ENCODE measurements at regions not wholly inside any gene's neighbourhood (a gene's known extent, or its start where the extent isn't known, plus 50 kb on each side); places are given as distances from the start of the nearest gene placed in this dataset.

DNA sequence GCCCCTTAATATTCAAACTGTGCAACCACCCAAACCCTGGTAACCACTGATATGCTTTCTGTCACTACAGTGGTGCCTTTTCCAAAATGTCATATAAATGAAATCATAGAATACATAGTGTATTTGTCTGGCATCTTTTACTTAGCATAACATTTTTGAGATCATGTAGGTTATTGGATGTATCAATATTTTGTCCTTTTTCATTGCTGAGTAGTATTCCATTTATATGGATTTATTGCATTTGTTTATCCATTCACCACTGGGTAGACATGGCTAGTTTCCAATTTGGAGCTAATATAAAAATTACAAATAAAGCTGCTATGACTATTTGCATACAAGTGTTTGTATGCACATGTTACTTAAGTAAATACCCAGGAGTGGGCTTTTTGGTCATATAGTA, 121.6 kb downstream of the TMEM144 start:
- no peak for DNase-seq (ENCODE audit: low spot score)
- no peak overlapping the region for H3K27ac ChIP-seq
- TF ChIP-seq, protein P1, sequence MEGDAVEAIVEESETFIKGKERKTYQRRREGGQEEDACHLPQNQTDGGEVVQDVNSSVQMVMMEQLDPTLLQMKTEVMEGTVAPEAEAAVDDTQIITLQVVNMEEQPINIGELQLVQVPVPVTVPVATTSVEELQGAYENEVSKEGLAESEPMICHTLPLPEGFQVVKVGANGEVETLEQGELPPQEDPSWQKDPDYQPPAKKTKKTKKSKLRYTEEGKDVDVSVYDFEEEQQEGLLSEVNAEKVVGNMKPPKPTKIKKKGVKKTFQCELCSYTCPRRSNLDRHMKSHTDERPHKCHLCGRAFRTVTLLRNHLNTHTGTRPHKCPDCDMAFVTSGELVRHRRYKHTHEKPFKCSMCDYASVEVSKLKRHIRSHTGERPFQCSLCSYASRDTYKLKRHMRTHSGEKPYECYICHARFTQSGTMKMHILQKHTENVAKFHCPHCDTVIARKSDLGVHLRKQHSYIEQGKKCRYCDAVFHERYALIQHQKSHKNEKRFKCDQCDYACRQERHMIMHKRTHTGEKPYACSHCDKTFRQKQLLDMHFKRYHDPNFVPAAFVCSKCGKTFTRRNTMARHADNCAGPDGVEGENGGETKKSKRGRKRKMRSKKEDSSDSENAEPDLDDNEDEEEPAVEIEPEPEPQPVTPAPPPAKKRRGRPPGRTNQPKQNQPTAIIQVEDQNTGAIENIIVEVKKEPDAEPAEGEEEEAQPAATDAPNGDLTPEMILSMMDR (IDR thresholded peaks at IDR 0.05) = no peak
- H3K4me3 ChIP-seq = no peak overlapping the region

DNA sequence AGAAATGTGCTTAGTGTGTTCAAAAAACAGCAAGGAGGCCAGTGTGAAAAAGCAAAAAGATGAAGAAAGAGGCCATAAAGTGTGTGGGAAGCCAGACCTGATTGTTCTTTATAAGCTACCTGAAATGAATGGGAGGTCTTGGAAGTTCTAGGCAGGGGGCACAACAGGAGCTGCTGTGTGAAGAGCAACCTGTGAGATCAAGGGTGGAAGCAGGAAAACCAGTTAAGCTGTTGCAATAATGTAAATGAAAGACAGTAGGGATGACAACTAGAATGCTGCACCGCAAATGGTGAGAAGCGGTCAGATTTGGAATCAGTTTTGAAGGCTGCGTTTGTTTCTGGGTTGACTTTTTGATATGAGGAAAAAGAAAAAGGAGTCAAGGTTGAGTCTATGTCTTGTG, 123.5 kb downstream of the TMEM144 start:
- TF ChIP-seq, protein P1 (IDR thresholded peaks at IDR 0.05) = no peak
- no peak overlapping the region for H3K27ac ChIP-seq
- no peak overlapping the region for H3K4me3 ChIP-seq
- DNase-seq (ENCODE audit: low spot score) = no peak

DNA sequence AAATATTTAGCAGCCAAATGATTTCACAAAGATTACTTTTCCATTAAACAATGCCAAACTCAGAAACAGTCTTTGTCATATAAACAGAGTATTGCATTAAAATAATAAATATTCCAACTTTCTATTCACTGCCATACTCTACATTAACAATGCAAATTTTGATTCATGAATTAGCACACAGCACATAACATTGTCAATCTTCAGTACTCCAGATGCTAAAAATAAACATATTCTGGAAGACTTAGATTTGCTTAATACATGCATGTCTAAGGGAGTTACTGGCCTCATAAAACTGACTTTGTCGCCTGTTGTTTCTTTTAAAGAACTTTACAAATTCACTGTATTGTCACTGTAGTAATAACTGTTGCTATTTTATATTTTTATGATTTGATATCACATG, 131.6 kb downstream of the TMEM144 start:
- Histone ChIP-seq H3K27ac (no peak overlapping the region), H3K4me3 (no peak overlapping the region)
- DNase-seq (ENCODE audit: low spot score) = no peak
- TF ChIP-seq, protein P1 (IDR thresholded peaks at IDR 0.05) = no peak

DNA sequence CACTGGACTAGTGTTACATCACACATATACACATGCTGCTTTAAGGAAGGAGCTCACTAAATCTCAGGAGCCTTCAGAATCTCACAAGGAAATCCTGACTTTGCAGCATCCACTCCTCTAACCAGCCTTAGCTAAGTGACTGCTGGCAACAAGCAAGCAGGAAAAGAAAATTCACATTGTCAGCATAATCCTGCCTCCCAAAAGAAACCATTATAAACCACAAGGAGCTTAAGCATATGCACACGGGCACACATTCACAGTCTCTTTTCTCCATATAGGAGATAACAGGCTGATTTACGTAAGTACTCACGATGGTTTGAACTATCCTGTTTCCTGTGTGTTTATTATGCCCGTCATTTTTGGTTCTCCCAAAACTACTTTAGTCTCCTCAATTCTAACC, 136.3 kb downstream of the TMEM144 start:
- TF ChIP-seq, protein P1 (IDR thresholded peaks at IDR 0.05) = no peak
- Histone ChIP-seq H3K27ac (no peak overlapping the region), H3K4me3 (no peak overlapping the region)
- DNase-seq (ENCODE audit: low spot score) = no peak

DNA sequence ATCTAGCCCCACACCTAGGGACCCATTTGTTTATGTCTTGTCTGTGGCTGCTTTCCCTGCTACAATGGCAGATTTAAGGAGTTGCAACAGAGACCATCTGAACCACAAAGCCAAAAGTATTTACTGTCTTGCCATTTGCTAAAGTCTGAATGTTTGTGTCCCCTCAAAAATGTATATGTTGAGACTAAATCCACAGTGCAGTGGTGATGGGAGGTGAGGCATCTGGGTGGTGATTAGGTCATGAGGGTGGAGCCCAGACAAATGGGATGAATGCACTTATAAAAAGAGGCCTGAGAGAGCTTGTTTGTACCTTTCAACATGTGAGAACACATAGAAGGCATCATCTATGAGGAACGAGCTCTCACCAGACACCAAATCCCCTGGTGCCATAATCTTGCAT, 137.3 kb downstream of the TMEM144 start:
- DNase-seq (ENCODE audit: low spot score) = no peak
- no peak overlapping the region for H3K4me3 ChIP-seq
- TF ChIP-seq, protein P1 (IDR thresholded peaks at IDR 0.05) = no peak
- H3K27ac ChIP-seq = no peak overlapping the region

DNA sequence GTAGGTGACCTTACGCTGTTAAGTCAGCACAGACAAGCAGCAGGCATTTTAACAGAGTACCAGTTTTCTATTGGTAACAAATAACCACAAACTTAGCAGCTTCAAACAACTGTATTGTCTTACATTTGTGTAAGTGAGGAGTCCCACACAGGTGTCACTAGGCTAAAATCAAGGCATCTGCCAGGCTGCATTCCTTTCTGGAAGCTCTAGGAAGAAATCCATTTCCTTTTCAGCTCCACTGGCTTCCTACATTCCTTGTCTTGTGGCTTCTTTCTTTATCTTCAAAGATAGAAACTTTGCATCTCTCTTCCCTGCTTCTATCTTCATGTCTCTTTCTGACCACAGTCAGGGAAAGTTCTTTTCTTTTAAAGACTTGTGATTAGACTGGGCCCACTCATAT, 139.9 kb downstream of the TMEM144 start:
- no peak overlapping the region for H3K4me3 ChIP-seq
- no peak overlapping the region for H3K27ac ChIP-seq
- no peak for DNase-seq (ENCODE audit: low spot score)
- TF ChIP-seq, protein P1 (IDR thresholded peaks at IDR 0.05) = no peak

DNA sequence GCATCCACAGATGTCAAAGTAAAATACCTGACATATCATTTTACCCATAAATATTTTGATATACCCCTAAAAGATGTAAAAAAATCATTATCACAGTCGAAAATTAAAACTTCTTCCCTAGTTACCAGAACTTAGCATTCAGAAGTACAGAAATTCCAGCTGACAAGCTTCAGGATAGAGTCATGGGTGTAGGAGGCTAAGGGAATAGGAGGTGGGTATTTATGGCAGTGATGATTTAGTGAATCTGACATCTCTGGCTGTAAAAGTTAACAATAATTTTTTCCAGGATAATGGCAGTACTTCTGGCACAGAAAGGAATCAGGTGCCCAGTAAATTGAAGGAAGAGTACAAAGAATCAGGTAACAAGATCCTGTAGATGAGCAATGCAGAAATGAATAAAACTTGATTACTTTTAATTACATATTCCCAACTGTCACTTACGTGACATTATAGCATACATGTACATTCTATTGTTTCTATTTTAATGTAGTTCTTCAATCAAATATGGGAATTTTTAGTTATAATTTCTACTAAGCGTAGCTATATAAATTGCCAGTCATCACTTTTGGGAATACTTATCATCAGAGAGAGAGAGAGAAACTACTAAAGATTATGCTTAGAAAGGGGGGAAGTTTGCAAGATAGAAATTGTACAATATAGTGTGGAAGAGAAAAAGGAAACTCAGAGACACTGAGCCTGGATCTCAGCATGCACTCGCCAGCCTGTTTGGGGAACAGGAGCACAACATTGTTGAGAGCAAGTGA, 143.4 kb downstream of the TMEM144 start:
- TF ChIP-seq, protein P1 (IDR thresholded peaks at IDR 0.05) = no peak
- no peak overlapping the region for H3K27ac ChIP-seq
- DNase-seq (ENCODE audit: low spot score) = no peak
- no peak overlapping the region for H3K4me3 ChIP-seq
